Breast epithelium (tissue), 4 donors: ENCODE measurements at regions not wholly inside any gene's neighbourhood (a gene's known extent, or its start where the extent isn't known, plus 50 kb on each side); places are given as distances from the start of the nearest gene placed in this dataset.

Experiments used
- DNase-seq, 2 donors: peaks; one replicate each; pipeline ENCODE4 v3.0.0-alpha.2; 2019; ENCODE audit warnings: low spot score in 2 of 2
- H3K27ac ChIP-seq, 2 donors: fragments of 200-600 bp; sonication (generic) in 1 of 2; one replicate each; pipeline ENCODE4 v1.5.1; 2016 to 2019; ENCODE audit warnings: mild to moderate bottlenecking in 1 of 2
- H3K27me3 ChIP-seq, 2 donors: fragments of 200-600 bp; sonication (generic) in 1 of 2; one replicate each; pipeline versions ENCODE4 v1.5.1 to v1.6.0; 2017 to 2019; ENCODE audit warnings: control low read depth in 1 of 2, mild to moderate bottlenecking in 1 of 2
- H3K36me3 ChIP-seq: fragments of 200-600 bp; one replicate; pipeline ENCODE4 v1.5.1; 2019
- H3K4me1 ChIP-seq, 2 donors: fragments of 200-600 bp; sonication (generic); one replicate each; pipeline ENCODE4 v1.5.1; 2016 to 2019; ENCODE audit warnings: control low read depth in 1 of 2
- H3K4me3 ChIP-seq, 3 donors: fragments of 200-600 bp; sonication (generic); 1 replicate in 2 of 3; 2 replicates in 1 of 3; pipeline ENCODE4 v1.5.1; 2016 to 2019; ENCODE audit warnings: mild to moderate bottlenecking in 3 of 3, moderate library complexity in 2 of 3
- H3K9me3 ChIP-seq, 2 donors: fragments of 200-600 bp; sonication (generic) in 1 of 2; one replicate each; pipeline ENCODE4 v1.5.1; 2016 to 2019; ENCODE audit warnings: control low read depth in 1 of 2
- POLR2A ChIP-seq: fragments of 450-650 bp; IDR thresholded peaks from one replicate; pipeline ENCODE4 v1.6.1; 2016; ENCODE audit warnings: antibody characterized with exemption, mild to moderate bottlenecking, moderate library complexity
- POLR2AphosphoS5 ChIP-seq, 3 donors: sonication (generic); formaldehyde crosslinking; IDR thresholded peaks; one replicate each; pipeline ENCODE4 v1.6.1; 2017; ENCODE audit warnings: antibody characterized with exemption in 3 of 3
- intact Hi-C: fragments of 100-400 bp; cut with DNase I; formaldehyde crosslinking; loops from one replicate; pipeline ENCODE4 v1.15.1; 2023; ENCODE audit warnings: low total_unique reads
- TF ChIP-seq, protein P1 (sequence below), 3 donors: fragments of 450-650 bp; IDR thresholded peaks; one replicate each; pipeline ENCODE4 v1.5.1; 2016 to 2017; ENCODE audit warnings: antibody characterized with exemption in 3 of 3, mild to moderate bottlenecking in 3 of 3, moderate library complexity in 3 of 3

- intact Hi-C loops: no loop called here
- TF ChIP-seq POLR2AphosphoS5 (IDR thresholded peaks at IDR 0.05) (no peak), POLR2A (no peak)
- TF ChIP-seq, protein P1, sequence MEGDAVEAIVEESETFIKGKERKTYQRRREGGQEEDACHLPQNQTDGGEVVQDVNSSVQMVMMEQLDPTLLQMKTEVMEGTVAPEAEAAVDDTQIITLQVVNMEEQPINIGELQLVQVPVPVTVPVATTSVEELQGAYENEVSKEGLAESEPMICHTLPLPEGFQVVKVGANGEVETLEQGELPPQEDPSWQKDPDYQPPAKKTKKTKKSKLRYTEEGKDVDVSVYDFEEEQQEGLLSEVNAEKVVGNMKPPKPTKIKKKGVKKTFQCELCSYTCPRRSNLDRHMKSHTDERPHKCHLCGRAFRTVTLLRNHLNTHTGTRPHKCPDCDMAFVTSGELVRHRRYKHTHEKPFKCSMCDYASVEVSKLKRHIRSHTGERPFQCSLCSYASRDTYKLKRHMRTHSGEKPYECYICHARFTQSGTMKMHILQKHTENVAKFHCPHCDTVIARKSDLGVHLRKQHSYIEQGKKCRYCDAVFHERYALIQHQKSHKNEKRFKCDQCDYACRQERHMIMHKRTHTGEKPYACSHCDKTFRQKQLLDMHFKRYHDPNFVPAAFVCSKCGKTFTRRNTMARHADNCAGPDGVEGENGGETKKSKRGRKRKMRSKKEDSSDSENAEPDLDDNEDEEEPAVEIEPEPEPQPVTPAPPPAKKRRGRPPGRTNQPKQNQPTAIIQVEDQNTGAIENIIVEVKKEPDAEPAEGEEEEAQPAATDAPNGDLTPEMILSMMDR (IDR thresholded peaks at IDR 0.05): no peak
- no peaks in the 10 kb centered on the region for H3K9me3 ChIP-seq
- peaks cover 6 to 8% of the 10 kb centered on the region in 2 donors for H3K4me1 ChIP-seq
- peak overlapping the region in 1 of 2 donors; percentile 75 for H3K27ac ChIP-seq
- no peak for DNase-seq
- H3K27me3 ChIP-seq: no peaks in the 10 kb centered on the region
- no peaks in the 10 kb centered on the region for H3K36me3 ChIP-seq
- no peak overlapping the region for H3K4me3 ChIP-seq
These were observed 49.8 kb upstream of the GALNT15 start for GRCh38 chr3:16124636-16125035.
